HG03280 (cell line): ENCODE measurements at regions not wholly inside any gene's neighbourhood (a gene's known extent, or its start where the extent isn't known, plus 50 kb on each side); places are given as distances from the start of the nearest gene placed in this dataset.
"Not testable (repeated sequence)": the region's sequence is repeated elsewhere in the genome, so short reads cannot be mapped to it uniquely, and the experiment has no call there.

Experiments
- ATAC-seq: cut with Tn5 transposase; IDR thresholded peaks from one replicate; pipeline ENCODE4 v1.9.1; 2021; ENCODE audit warnings: mild to moderate bottlenecking, moderate library complexity; ENCODE audit not compliant: unreplicated experiment

DNA sequence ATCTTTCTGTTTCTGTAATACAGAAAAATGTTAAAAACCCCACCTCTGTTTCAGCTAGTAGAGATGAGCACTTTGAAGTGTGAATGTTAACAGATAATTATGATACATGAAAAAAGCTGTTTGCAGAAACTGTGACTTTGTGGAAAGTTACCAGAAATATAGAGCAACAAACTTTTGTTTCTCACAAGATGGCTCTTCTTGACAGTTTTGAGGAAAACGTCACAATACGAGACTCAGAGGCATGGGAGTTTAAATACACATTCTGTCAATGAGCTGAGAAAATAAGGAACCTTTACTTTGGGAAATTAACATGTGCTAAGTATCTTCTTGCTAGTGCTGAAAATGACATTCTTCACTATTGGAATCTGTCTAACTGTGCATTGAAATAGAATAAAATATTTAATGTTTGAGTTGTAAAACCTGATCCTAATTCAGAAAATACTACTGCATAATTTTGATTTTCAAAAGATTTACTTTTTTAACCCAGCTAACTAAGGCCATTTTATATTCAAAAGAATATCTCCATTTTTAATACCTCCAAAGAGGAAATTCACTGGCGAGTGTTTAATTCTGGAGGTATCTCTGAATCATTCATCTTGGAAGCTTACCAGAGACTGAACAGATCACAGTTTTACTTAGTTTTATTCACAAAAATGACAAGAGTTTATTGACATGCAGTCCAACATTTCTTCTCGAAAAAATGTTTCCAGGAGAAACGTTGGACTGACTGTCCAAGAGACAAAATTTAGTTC lies 308.9 kb upstream of the LRFN5 start:
- no peak for ATAC-seq

DNA sequence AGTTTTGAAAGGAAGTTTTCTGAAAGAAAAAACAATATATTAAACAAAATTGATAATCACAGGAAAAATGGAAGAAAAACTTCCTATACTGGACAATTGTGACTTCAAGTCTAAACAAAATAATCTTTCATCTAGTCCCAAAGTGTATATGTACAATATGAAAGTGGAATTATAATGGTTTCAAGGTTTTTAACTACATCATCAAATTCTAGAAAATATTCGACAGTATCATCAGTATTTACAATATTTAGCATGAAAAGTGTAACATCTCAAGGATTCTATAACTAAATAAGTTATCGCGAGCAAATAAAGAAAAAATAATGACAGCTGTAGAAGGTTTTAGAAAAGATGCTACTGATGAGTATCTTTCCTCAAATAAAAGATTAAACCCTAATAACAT lies 310.9 kb upstream of the LRFN5 start:
- ATAC-seq, result no peak

GRCh38 chr14:41289025-41289424 lies 317.7 kb upstream of the LRFN5 start:
- ATAC-seq, result no peak

GRCh38 chr14:41285186-41285748 lies 321.4 kb upstream of the LRFN5 start:
- ATAC-seq, result no peak

DNA sequence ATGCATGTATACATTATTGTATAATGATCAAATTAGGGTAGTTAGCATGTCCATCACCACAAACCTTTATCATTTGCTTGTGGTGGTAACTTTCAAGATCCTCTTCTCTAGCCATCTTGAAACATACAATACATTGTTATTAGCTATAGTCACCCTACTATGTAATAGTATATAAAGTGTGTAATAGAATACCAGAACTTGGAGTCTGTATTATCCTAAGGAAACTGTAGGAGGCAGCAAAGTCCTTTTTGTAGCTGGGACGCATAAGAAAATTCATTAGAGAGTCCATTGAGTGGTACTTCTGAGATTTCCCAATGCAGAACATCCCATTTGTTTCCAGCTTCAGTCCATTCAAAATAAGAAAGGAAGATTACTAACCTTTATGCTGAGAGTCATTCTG lies 325.9 kb upstream of the LRFN5 start:
- ATAC-seq, result no peak

- ATAC-seq, result no peak
Observed at GRCh38 chr14:41277450-41277849, 329.2 kb upstream of the LRFN5 start.

- ATAC-seq, result no peak
Observed at GRCh38 chr14:41257476-41257875, 349.2 kb upstream of the LRFN5 start.

GRCh38 chr14:41235466-41235865 lies 371.2 kb upstream of the LRFN5 start:
- no peak for ATAC-seq

DNA sequence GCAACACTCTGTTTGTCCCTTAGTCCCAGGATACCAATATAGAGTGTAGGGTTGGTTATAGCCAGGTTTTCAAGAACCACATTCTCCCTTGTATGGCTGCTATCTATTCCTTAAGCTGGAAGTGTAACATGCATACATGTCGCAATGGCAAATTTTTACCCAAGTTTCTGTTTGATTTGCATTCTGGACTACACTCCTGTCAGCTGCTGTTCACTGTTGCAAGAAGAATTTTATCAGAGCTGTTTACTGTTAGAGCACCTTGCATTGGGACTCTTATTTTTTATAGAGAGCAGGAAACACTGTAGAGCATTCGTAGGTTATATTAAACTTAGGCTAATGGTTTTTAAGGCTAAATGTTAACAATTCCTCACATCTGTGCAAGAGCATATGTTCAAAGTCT lies 376.0 kb upstream of the LRFN5 start:
- ATAC-seq, result no peak

DNA sequence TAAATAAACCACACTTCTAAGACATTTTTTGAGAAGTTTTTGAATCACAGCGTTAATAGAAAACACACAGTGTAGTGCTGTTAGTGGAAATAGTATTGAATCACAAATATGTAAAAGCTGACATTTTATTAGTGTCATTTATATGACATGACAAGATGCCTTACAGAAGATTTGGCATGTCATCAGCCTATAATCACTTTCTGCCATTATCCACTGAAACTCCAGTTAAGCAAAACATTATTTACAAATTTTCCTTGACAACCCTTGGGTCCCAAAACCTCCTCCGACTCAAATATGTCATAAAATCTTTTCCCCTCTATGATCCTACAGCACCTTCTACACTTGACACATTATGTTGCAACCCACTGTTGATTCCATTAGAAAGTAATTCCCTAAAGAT lies 376.9 kb upstream of the LRFN5 start:
- no peak for ATAC-seq

DNA sequence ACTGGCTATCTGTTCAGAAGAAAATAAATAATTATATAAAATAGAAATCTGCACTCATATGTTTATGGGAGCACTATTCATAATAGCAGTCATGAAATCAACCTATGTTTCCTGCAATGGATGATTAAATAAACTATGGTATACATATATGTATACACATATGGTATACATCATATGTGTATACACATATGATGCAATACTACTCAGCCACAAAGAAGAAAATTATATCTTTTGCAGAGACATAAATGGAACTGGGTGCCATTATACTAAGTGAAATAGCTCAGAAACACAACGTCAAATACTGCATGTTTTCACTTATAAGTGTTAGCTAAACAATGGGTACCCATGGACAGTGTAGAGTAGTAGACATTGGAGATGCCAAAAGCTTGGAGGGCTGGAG lies 381.2 kb upstream of the LRFN5 start:
- no peak for ATAC-seq

- ATAC-seq, result no peak
Observed at GRCh38 chr14:41222581-41222980, 384.1 kb upstream of the LRFN5 start.

GRCh38 chr14:41214978-41215377 lies 391.7 kb upstream of the LRFN5 start:
- ATAC-seq, result not testable (repeated sequence)

DNA sequence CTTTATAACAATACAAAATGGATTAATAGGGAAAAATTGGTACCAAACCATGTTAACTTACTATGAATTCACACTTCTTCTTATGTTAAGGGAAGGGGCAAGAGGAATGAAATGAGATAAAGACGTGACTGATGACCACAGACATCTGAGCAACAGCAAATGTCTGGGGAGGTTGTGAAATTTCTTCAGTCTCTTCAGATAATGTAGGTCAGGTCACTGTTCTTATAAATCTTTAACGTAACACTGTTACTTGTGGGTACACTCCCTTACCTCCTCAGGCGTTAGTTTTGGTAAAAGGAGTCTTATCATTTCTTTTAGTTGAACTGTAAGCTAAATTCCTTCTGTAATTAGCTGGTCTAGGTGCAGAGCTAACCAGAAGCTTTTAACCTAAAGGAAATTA lies 405.0 kb upstream of the LRFN5 start:
- no peak for ATAC-seq

GRCh38 chr14:41187868-41188267 lies 418.8 kb upstream of the LRFN5 start:
- no peak for ATAC-seq

DNA sequence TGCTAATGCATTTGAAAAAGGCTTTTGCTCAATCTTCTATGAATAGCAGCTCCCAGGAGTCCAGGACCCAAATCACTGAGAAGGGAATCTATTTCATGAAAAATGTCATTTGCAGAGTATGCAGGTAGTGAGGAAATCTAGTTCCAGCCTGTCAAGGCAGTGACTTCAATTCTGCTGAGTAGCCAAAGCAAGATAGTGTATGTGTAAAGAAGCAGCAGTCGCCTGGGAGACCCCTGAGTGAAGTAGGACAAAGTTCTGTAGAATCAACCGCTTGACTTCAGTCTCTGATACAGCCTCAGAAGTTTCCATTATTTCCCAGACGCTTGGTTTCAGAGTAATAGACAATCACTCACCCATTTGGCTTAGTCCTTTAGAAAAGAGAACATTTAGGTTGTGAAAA lies 435.6 kb upstream of the LRFN5 start:
- no peak for ATAC-seq

DNA sequence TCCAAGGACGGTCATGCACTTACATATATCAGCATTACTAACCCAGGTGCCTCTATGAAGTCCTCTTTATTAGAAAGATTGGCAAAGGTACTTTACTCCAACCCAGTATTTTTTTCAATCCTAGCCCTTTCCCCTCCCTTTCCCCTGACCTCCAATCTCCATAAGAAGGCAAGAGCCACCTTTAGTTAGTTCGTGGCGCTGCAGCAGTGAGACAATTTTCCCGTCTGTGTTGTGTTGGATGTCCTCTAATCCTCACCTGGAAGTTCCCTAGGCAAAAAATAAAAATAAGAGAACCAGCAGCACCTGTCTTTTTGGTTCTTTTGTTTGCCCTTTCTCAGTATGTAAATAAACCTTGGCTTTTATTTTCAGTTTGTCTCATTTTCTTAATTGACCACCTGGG lies 439.6 kb upstream of the LRFN5 start:
- ATAC-seq, result no peak

DNA sequence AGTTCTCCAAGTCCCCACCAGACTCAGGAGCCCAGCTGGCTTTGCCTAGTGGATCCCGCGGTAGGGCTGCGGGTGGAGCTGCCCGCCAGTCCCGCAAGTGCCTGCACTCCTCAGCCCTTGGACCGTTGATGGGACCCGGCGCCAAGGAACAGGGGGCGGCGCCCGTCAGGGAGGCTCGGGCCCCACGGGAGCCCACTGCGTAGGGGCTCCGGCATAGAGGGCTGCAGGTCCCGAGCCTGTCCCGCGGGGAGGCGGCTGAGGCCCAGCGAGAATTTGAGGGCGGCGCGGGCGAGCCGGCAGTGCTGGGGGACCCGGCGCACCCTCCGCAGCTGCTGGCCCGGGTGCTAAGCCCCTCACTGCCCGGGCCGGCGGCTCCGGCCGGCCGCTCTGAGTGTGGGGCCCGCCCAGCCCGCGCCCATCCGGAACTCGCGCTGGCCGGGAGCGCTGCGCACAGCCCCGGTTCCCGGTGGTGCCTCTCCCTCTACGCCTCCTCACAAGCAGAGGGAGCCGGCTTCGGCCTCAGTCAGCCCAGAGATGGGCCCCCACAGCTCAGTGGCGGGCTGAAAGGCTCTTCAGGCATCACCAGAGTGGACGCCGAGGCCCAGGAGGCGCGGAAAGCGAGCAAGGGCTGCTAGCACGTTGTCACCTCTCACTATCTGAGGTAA lies 452.4 kb upstream of the LRFN5 start:
- no peak for ATAC-seq

DNA sequence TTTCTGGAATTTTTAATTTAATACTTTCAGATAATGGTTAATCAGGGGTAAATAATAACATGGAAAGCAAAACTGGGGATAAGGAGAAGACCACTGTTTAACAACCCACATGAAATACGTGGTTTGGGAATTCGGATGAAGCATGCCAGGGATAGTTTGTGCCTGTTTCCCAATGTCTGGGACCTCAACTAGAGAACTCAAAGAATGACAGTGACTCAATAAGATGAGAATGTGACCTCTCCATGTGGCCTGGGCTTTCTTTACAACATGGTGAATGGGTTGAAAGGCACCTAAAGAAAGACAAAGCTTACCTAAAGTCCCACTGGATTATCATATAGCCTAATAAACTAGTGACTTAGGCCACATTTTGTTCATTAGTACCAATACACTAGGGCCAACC lies 460.3 kb upstream of the LRFN5 start:
- no peak for ATAC-seq

DNA sequence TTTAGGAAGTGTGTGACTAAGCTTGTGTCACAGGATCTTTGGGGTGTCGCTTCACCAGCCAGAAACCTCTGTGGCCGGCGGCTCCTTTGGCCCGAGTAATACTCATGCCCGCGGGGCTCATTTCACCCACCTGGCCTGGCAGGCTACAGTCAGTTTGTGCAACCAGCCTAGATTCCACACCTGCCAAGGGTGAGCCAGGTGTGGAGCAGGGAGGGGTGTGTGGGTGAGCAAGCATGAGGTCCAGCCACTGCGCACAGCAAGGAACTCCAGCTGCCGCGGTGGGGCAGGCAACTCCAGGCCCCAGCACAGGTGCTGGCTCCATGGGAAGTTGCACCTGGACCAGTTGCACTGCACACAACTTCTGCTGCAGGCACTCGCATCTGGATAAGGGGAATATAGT lies 462.3 kb upstream of the LRFN5 start:
- ATAC-seq, result no peak

GRCh38 chr14:41137741-41138140 lies 468.9 kb upstream of the LRFN5 start:
- ATAC-seq, result no peak

GRCh38 chr14:41130274-41130673 lies 476.4 kb upstream of the LRFN5 start:
- ATAC-seq, result no peak
